Peyer's patch (tissue), 4 donors: ENCODE measurements at regions not wholly inside any gene's neighbourhood (a gene's known extent, or its start where the extent isn't known, plus 50 kb on each side); places are given as distances from the start of the nearest gene placed in this dataset.

Experiments
- DNase-seq, 3 donors: peaks; one replicate each; pipeline ENCODE4 v3.0.0-alpha.2; 2017 to 2019
- H3K27ac ChIP-seq, 4 donors: fragments of 200-600 bp; sonication (generic); one replicate each; pipeline ENCODE4 v1.5.1; 2016 to 2019
- H3K27me3 ChIP-seq, 2 donors: fragments of 200-600 bp; sonication (generic); one replicate each; pipeline ENCODE4 v1.5.1; 2019
- H3K36me3 ChIP-seq, 3 donors: fragments of 200-600 bp; sonication (generic); one replicate each; pipeline ENCODE4 v1.5.1; 2016 to 2019
- H3K4me1 ChIP-seq, 4 donors: fragments of 200-600 bp; sonication (generic); one replicate each; pipeline ENCODE4 v1.5.1; 2016 to 2019
- H3K4me3 ChIP-seq, 4 donors: fragments of 200-600 bp; sonication (generic); 1 replicate in 3 of 4; 2 replicates in 1 of 4; pipeline ENCODE4 v1.5.1; 2016 to 2019; ENCODE audit warnings: mild to moderate bottlenecking in 1 of 4
- H3K9me3 ChIP-seq, 4 donors: fragments of 200-600 bp; sonication (generic); one replicate each; pipeline ENCODE4 v1.5.1; 2016 to 2019; ENCODE audit warnings: mild to moderate bottlenecking in 1 of 4
- CTCF ChIP-seq, 6 experiments: fragments of 450-650 bp in 4 of 6; fragments of 200-600 bp in 2 of 6; sonication (generic) in 1 of 6; IDR thresholded peaks; one replicate each; pipeline ENCODE4 v1.5.1; 2017 to 2019; ENCODE audit warnings: antibody characterized with exemption in 6 of 6, mild to moderate bottlenecking in 3 of 6, moderate library complexity in 1 of 6
- POLR2A ChIP-seq, 2 donors: fragments of 450-650 bp; IDR thresholded peaks; one replicate each; pipeline ENCODE4 v1.5.1; 2017; ENCODE audit warnings: antibody characterized with exemption in 2 of 2, mild to moderate bottlenecking in 2 of 2, moderate library complexity in 2 of 2

- Histone ChIP-seq H3K9me3 (no peaks in the 10 kb centered on the region), H3K27ac (no peak overlapping the region), H3K36me3 (no peaks in the 10 kb centered on the region), H3K4me3 (no peak overlapping the region), H3K4me1 (no peaks in the 10 kb centered on the region), H3K27me3 (no peaks in the 10 kb centered on the region)
- DNase-seq: no peak
- TF ChIP-seq CTCF (IDR thresholded peaks at IDR 0.05) (no peak), POLR2A (IDR thresholded peaks at IDR 0.05) (no peak)
Observed at GRCh38 chr4:81946996-81947395, 426.8 kb downstream of the HNRNPD start.

GRCh38 chr4:81930506-81931238 is 443.1 kb downstream of the HNRNPD start:
- TF ChIP-seq POLR2A (IDR thresholded peaks at IDR 0.05): no peak
- Histone ChIP-seq H3K9me3 (no peaks in the 10 kb centered on the region), H3K36me3 (no peaks in the 10 kb centered on the region), H3K4me3 (no peak overlapping the region), H3K4me1 (no peaks in the 10 kb centered on the region), H3K27me3 (no peaks in the 10 kb centered on the region), H3K27ac (no peak overlapping the region)
- no peak for DNase-seq

- H3K27ac ChIP-seq: no peak overlapping the region
- no peaks in the 10 kb centered on the region for H3K36me3 ChIP-seq
- H3K4me3 ChIP-seq: no peak overlapping the region
- H3K27me3 ChIP-seq: no peaks in the 10 kb centered on the region
- DNase-seq: no peak
- no peak for TF ChIP-seq POLR2A (IDR thresholded peaks at IDR 0.05)
- TF ChIP-seq CTCF (IDR thresholded peaks at IDR 0.05): no peak
- H3K4me1 ChIP-seq: no peaks in the 10 kb centered on the region
- no peaks in the 10 kb centered on the region for H3K9me3 ChIP-seq
Observed at GRCh38 chr4:81923140-81923539, 450.7 kb downstream of the HNRNPD start.

- H3K27me3 ChIP-seq: no peaks in the 10 kb centered on the region
- H3K9me3 ChIP-seq: no peaks in the 10 kb centered on the region
- no peak overlapping the region for H3K4me3 ChIP-seq
- DNase-seq: no peak
- H3K4me1 ChIP-seq: no peaks in the 10 kb centered on the region
- no peak overlapping the region for H3K27ac ChIP-seq
- no peaks in the 10 kb centered on the region for H3K36me3 ChIP-seq
- TF ChIP-seq CTCF (IDR thresholded peaks at IDR 0.05) (no peak), POLR2A (IDR thresholded peaks at IDR 0.05) (no peak)
Observed at GRCh38 chr4:81922313-81922712, 450.6 kb upstream of the RASGEF1B start.

GRCh38 chr4:81921751-81922159 is 450.0 kb upstream of the RASGEF1B start:
- Histone ChIP-seq H3K36me3 (no peaks in the 10 kb centered on the region), H3K4me3 (no peak overlapping the region), H3K27ac (no peak overlapping the region), H3K9me3 (no peaks in the 10 kb centered on the region), H3K27me3 (no peaks in the 10 kb centered on the region), H3K4me1 (no peaks in the 10 kb centered on the region)
- no peak for DNase-seq
- TF ChIP-seq POLR2A (IDR thresholded peaks at IDR 0.05) (no peak), CTCF (IDR thresholded peaks at IDR 0.05) (no peak)

- Histone ChIP-seq H3K27ac (no peak overlapping the region), H3K27me3 (no peaks in the 10 kb centered on the region), H3K9me3 (no peaks in the 10 kb centered on the region), H3K36me3 (no peaks in the 10 kb centered on the region), H3K4me1 (no peaks in the 10 kb centered on the region), H3K4me3 (no peak overlapping the region)
- no peak for DNase-seq
- TF ChIP-seq POLR2A (IDR thresholded peaks at IDR 0.05) (no peak), CTCF (IDR thresholded peaks at IDR 0.05) (no peak)
Observed at GRCh38 chr4:81919810-81920209, 448.1 kb upstream of the RASGEF1B start.
